ENCODE measurements at regions not wholly inside any gene's neighbourhood (a gene's known extent, or its start where the extent isn't known, plus 50 kb on each side); places are given as distances from the start of the nearest gene placed in this dataset.

DNA sequence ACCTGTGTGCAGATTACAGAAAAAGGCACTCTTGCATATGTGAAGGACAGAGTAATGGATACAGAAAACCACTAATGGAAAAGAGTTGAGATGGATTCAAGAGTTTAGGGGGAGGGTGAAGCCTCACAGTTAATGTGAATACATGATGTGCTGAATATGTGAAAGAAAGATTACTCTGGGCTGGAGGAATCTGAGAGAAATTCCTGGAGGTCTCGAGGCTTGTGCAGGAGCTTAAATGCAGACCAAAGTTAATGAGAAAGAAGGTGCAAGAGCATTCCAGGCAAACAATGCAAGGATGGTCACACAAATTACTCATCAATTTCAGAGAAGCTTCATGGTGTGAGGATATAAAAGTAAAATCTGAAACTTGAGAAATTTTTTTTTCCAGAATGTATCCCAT, 768.8 kb downstream of the STPG2 start:
- TF ChIP-seq, protein P1, sequence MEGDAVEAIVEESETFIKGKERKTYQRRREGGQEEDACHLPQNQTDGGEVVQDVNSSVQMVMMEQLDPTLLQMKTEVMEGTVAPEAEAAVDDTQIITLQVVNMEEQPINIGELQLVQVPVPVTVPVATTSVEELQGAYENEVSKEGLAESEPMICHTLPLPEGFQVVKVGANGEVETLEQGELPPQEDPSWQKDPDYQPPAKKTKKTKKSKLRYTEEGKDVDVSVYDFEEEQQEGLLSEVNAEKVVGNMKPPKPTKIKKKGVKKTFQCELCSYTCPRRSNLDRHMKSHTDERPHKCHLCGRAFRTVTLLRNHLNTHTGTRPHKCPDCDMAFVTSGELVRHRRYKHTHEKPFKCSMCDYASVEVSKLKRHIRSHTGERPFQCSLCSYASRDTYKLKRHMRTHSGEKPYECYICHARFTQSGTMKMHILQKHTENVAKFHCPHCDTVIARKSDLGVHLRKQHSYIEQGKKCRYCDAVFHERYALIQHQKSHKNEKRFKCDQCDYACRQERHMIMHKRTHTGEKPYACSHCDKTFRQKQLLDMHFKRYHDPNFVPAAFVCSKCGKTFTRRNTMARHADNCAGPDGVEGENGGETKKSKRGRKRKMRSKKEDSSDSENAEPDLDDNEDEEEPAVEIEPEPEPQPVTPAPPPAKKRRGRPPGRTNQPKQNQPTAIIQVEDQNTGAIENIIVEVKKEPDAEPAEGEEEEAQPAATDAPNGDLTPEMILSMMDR (IDR thresholded peaks at IDR 0.05): no peak
- no peak for TF ChIP-seq POLR2A (IDR thresholded peaks at IDR 0.05)
